GM19240 (cell line): ENCODE measurements at regions not wholly inside any gene's neighbourhood (a gene's known extent, or its start where the extent isn't known, plus 50 kb on each side); places are given as distances from the start of the nearest gene placed in this dataset.

Source experiments
- DNase-seq: peaks from one replicate; pipeline ENCODE4 v3.0.0; 2011; ENCODE audit warnings: low spot score; ENCODE audit not compliant: insufficient read length

- no peak for DNase-seq
Observed at GRCh38 chr11:28628412-28628811, 520.2 kb downstream of the METTL15 start.

DNA sequence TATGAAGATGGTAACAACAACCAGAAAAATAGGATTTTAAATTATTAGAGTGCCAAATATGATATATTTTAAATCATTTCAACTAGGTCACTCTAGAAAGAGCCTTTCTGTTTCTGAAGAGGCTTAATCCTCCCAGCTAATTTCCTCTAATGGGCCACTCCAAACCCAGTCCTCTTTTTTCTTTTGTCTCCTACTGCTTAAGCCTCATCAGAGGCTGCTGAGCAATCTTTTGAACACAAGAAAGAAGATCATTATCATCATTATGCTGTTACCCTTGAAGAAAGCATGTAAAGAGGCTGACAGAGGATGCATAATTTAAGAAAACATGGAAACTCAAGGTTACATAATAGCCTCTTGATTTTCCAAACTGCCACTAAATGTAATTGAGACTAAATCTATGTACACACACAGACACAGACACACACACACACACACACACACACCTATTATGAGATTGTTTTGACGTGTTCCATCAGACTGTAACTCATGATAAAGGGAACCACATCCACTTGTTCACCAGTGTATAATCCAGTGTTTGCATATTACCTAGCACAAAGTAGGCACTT is 519.6 kb downstream of the METTL15 start:
- no peak for DNase-seq

GRCh38 chr11:28625532-28625931 is 517.3 kb downstream of the METTL15 start:
- no peak for DNase-seq

- no peak for DNase-seq
Observed at GRCh38 chr11:28621753-28622152, 513.6 kb downstream of the METTL15 start.

- DNase-seq: no peak
Observed at GRCh38 chr11:28619846-28620540, 511.8 kb downstream of the METTL15 start.

- DNase-seq: no peak
Observed at GRCh38 chr11:28618416-28618815, 510.2 kb downstream of the METTL15 start.

DNA sequence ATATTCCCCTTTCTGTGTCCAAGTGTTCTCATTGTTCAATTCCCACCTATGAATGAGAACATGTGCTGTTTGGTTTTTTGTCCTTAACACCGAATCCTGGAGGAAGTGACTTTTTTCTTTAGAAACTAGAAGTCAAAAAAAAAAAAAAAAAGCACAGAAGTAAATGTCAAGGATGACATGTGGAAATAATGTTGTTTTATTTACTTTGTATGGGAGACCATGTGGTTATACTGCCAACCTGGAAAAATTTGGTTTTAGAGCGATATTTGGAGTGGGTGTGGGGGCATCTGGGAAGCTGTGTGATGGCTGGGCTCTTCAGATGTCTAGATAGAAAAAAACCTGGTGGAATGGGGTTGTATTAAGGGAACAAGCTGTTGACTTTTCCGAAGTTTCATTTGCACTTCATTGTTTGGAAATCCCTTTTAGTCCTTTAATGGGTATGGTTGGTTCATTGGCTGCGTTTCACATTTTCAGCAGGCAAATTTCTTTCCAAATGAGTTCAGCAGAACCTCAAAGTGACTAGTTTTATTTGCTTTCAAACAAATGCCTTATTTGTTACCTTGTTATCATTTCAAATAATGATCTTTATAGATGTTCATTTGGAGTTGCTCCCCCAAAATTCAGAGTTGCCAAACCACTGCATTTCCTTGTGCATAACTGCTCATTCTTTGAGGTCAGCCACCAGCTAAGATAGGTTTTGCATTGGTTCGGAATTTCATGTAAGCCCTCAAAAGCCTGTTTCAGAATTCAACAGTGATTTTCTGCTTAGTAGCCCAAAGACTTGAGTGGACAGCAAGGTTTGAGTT is 508.2 kb downstream of the METTL15 start:
- no peak for DNase-seq

- no peak for DNase-seq
Observed at GRCh38 chr11:28615542-28615941, 507.4 kb downstream of the METTL15 start.

DNA sequence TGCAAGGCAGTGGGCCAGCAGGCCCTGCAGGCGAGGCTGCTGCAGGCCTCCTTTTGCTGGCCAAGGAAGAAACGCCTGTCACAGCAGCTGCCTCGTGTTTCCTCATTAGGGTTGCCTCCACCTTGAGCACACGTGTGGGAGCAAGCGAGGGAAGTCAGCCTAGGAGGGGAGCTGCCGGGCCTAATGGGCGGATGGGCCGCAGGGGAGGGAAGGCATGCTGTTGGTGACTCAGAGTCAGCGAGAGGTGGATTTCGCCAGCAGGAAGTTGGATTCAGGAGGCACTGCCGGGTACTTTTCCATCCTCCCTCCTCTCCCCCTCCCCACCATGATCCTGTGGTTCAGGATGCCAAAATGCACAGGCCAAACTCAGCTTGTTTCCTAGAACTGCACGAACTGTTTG is 498.7 kb downstream of the METTL15 start:
- DNase-seq: no peak

GRCh38 chr11:28599656-28600055 is 491.5 kb downstream of the METTL15 start:
- no peak for DNase-seq

- DNase-seq: no peak
Observed at GRCh38 chr11:28598531-28598930, 490.3 kb downstream of the METTL15 start.

DNA sequence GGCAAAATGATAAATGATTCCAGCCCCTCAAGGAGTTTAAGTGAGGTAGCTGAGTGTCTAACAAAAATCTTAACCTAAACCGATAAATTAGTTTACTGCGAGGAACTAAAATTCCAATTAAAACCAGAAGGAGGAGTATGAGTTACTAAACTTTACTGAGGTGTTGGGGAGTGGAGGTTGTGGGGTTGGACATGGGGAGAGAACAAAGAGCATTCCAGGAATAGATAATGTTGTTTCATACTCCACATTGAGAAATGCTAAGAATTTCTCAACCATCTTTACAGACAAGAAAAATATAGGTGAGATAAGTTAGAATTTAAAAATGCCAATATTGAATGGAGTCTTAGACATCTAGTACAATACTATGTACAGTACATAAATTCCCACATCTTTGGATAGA is 488.6 kb downstream of the METTL15 start:
- DNase-seq: no peak

DNA sequence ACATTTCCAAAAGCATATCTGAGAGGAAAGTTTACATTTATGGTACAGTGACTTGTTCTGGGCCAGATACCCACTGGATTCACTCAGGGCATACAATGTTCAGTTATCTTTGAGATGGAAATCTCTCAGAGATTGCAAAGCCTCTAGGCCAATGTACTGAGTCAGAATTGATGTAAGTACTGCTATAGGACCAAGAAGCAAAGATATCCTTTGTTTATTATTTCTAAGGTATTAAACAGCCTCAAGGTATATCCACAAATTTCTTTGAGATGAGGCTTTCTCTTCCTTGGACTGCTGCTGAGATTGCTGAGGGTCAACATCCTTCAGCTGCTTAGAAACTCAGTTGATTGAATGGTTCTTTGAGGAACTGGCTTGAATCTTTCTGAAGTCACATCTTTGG is 484.0 kb downstream of the METTL15 start:
- no peak for DNase-seq

GRCh38 chr11:28584992-28585391 is 476.8 kb downstream of the METTL15 start:
- no peak for DNase-seq

DNA sequence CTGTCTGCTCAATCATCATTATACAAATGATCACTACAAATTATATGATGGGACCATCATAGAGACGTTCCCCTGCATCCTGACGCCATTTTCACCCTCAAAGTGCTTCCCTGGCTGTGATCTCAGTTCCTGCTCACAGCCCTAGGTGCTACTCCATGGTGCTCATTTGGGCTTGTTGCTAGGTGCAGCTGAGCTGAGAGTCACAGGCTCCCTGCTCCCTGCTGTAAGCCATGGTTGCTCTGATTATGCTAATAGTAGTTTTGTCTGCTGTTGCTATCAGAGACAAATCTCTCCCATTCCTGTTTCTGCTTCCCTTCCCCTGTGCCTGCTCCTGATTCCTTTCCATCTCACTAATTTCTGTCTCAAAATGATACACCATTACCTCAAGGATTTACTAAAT is 474.3 kb downstream of the METTL15 start:
- DNase-seq: no peak

- no peak for DNase-seq
Observed at GRCh38 chr11:28581286-28582242, 473.4 kb downstream of the METTL15 start.

GRCh38 chr11:28571371-28571770 is 463.2 kb downstream of the METTL15 start:
- DNase-seq: no peak

DNA sequence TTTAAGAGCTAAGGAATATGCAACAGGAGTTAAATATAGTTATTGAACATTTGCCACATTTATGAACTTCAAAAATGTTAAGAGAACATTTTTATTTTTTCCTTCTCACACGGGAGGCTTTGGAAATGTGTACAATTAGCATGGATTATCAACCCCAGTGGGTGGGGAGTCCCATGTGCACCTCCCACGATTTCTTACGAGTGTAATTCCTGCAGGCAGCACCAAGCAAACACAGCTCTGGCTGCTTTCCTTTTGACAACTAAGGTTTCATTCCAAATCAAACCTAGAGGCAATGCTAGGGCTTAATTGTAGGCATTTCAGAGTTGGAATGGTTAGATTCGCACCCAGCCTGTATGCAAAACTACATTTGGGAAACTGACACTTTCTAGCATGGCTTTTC is 460.9 kb downstream of the METTL15 start:
- DNase-seq: no peak

DNA sequence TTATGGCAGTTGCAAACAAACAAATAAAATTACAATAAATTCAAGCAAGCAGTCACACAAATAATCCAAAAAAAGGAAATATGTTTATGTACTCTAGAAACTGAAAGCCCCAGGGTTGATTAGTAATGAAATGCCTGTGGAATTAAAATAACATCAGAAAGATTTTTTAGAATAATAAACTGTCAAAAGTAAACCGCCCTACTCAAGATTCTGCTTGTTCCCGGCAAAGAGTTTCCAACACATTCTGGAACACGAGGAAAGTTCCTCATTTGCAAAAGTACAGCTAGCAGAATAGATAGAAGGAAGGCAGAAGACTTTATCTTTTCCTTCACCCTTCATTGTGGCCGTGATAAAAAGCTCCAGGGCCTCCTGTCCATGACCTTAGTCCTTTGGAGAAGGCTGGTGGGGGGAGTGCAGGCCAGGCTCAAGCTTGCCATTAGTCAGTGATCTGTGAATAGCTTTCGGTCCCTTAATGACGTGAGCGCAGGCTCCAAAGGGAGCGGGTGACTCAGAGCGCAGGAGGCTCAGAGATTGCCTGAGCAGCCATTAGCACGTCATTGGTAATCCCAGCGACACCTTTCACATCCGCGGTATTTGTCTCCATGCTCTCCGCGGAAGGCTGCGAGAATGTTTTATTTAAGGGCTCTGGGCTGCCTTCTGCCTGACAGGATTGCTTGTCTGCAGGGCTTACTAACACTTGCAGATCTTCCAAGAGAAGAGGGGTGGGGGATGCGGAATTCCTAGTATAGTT is 458.3 kb downstream of the METTL15 start:
- no peak for DNase-seq

DNA sequence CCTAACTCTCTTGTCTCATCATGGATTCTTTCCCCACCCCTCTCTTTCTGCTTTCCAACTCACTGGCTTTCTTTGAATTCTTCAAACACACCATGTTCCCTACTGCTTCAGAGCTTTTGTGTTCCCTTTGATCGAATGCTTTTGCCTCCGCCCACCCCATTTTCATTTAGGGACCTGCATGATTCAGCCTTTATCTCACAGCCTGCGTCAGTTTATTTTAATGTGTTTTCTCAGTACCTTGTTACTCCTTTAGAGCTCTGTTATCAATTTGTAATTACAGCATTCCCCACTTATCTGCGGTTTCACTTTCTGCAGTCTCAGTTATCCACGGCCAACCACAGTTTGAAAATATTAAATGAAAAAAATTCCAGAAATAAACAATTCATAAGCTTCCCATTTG is 451.3 kb downstream of the METTL15 start:
- DNase-seq: no peak

GRCh38 chr11:28547321-28547741 is 439.1 kb downstream of the METTL15 start:
- no peak for DNase-seq
